ENCODE measurements at regions not wholly inside any gene's neighbourhood (a gene's known extent, or its start where the extent isn't known, plus 50 kb on each side); places are given as distances from the start of the nearest gene placed in this dataset.

DNA sequence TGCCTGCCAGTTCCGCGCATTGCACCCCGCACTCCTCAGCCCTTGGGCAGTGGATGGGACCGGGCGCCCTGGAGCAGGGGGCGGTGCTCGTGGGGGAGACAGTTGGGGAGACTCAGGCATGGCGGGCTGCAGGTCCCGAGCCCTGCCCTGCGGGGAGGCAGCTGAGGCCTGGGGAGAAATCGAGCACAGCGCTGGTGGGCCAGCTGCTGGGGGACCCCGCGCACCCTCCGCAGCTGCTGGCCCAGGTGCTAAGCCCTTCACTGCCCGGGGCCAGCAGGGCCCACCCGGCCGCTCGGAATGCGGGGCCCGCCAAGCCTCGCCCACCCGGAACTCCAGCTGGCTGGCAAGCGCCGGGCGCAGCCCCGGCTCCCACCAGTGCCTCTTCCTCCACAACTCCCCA, 488.8 kb upstream of the CHST9 start:
- Mint-ChIP-seq H3K36me3 (no peaks in the 10 kb centered on the region), H3K27ac (no peak overlapping the region), H3K4me1 (no peaks in the 10 kb centered on the region), H3K4me3 (no peak overlapping the region), H3K9me3 (peaks cover 2 to 4% of the 10 kb centered on the region in 2 donors), H3K27me3 (no peaks in the 10 kb centered on the region)
- DNase-seq: no peak
- no peak for ATAC-seq (replicated peaks)

GRCh38 chr18:27668158-27668557, 483.1 kb upstream of the CHST9 start:
- no peaks in the 10 kb centered on the region for H3K9me3 Mint-ChIP-seq
- no peak for ATAC-seq (replicated peaks)
- H3K4me1 Mint-ChIP-seq: no peaks in the 10 kb centered on the region

GRCh38 chr18:27667064-27667463, 482.0 kb upstream of the CHST9 start:
- Mint-ChIP-seq H3K9me3 (no peaks in the 10 kb centered on the region), H3K4me3 (no peak overlapping the region), H3K27me3 (no peaks in the 10 kb centered on the region), H3K27ac (no peak overlapping the region), H3K4me1 (no peaks in the 10 kb centered on the region), H3K36me3 (no peaks in the 10 kb centered on the region)
- DNase-seq (no peak), ATAC-seq (replicated peaks) (no peak)

More at GRCh38 chr18:27668158-27668557, 483.1 kb upstream of the CHST9 start:
- no peak overlapping the region for H3K27ac Mint-ChIP-seq
- H3K4me3 Mint-ChIP-seq: no peak overlapping the region
- no peak for DNase-seq
- no peaks in the 10 kb centered on the region for H3K36me3 Mint-ChIP-seq
- H3K27me3 Mint-ChIP-seq: no peaks in the 10 kb centered on the region

DNA sequence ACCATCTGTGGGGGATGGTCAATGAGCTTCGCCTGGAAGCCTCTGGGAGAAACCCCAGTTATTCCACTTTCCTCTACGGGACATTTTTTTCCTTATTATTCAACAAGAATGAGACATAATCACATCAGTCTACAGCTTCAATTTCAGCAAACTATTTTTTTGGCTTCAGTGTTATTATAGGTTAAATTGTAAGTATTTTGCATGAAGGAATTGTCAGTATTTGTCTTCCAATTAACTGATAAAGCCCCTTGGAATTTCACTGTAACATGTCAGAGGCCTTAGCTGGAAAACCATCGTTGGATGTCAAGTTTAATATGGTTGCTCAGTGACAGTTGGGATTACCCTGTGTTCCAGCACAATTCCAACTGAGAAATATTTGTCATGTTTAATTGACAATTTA, 480.9 kb upstream of the CHST9 start:
- no peaks in the 10 kb centered on the region for H3K27me3 Mint-ChIP-seq
- H3K9me3 Mint-ChIP-seq: no peaks in the 10 kb centered on the region
- H3K27ac Mint-ChIP-seq: no peak overlapping the region
- no peaks in the 10 kb centered on the region for H3K36me3 Mint-ChIP-seq
- no peaks in the 10 kb centered on the region for H3K4me1 Mint-ChIP-seq
- DNase-seq: no peak
- no peak for ATAC-seq (replicated peaks)
- H3K4me3 Mint-ChIP-seq: no peak overlapping the region

GRCh38 chr18:27665264-27665799, 480.2 kb upstream of the CHST9 start:
- H3K4me1 Mint-ChIP-seq: no peaks in the 10 kb centered on the region
- no peaks in the 10 kb centered on the region for H3K27me3 Mint-ChIP-seq
- no peak overlapping the region for H3K4me3 Mint-ChIP-seq
- DNase-seq (no peak), ATAC-seq (replicated peaks) (no peak)
- H3K36me3 Mint-ChIP-seq: no peaks in the 10 kb centered on the region
- H3K27ac Mint-ChIP-seq: no peak overlapping the region
- no peaks in the 10 kb centered on the region for H3K9me3 Mint-ChIP-seq

DNA sequence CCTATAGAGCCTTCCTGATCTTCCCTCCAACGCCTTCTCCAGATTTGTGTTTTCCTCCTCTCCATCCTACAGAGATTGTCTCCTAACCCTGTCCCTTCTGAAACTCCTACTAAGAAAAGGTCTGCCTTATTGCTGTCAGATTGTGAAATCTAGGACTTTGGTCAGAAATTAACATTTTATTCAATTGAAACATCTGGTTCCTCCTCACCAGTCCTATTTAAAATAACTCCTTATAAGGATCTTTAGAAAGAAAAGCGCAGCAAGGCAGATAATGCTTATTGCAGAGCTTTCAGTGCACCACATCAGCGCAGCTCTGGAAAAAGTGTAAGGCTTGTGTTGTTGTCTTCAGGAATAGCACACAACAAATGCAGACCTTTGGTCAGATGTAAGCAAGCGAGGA, 477.8 kb upstream of the CHST9 start:
- DNase-seq (no peak), ATAC-seq (replicated peaks) (no peak)
- no peaks in the 10 kb centered on the region for H3K4me1 Mint-ChIP-seq
- no peaks in the 10 kb centered on the region for H3K27me3 Mint-ChIP-seq
- H3K36me3 Mint-ChIP-seq: no peaks in the 10 kb centered on the region
- H3K4me3 Mint-ChIP-seq: no peak overlapping the region
- H3K27ac Mint-ChIP-seq: no peak overlapping the region
- H3K9me3 Mint-ChIP-seq: no peaks in the 10 kb centered on the region

GRCh38 chr18:27662537-27662936, 477.4 kb upstream of the CHST9 start:
- DNase-seq (no peak), ATAC-seq (replicated peaks) (no peak)
- Mint-ChIP-seq H3K27me3 (no peaks in the 10 kb centered on the region), H3K27ac (no peak overlapping the region), H3K9me3 (no peaks in the 10 kb centered on the region), H3K4me3 (no peak overlapping the region), H3K36me3 (no peaks in the 10 kb centered on the region), H3K4me1 (no peaks in the 10 kb centered on the region)

DNA sequence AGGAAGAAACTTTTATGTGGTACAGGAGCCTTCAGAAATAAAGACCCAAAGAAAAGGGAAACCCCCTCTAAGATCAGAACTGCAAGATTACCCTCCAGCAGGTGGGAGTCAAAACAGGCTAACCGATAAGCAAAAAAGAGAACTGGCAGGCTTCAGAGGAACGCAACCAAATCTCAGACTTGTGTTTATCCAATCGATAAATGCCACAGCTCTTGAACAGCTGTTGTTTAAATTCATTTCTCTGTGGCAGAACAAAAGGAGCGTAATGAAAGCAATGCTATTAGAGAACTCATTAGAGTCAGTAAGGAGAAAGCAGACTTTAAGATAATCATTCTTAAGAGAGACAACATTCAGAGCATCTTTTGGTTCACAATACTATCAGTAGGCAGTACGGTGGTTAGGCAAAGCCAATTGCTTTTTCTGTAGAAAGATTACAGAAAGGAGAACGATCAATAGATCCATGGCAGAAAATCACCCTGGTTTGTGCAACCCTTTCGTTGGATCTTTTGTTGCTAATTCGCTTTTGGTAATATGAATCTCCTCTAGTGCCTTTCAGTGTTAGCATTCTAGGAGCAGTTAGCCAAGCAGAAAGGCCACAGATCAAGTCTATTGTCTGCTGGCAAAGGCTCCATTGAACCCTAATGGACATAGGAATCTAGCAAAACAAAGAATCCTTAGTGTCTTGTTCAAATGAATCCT, 476.4 kb upstream of the CHST9 start:
- no peaks in the 10 kb centered on the region for H3K36me3 Mint-ChIP-seq
- ATAC-seq (replicated peaks) (no peak), DNase-seq (no peak)
- H3K4me1 Mint-ChIP-seq: no peaks in the 10 kb centered on the region
- no peaks in the 10 kb centered on the region for H3K27me3 Mint-ChIP-seq
- no peak overlapping the region for H3K27ac Mint-ChIP-seq
- no peaks in the 10 kb centered on the region for H3K9me3 Mint-ChIP-seq
- no peak overlapping the region for H3K4me3 Mint-ChIP-seq

DNA sequence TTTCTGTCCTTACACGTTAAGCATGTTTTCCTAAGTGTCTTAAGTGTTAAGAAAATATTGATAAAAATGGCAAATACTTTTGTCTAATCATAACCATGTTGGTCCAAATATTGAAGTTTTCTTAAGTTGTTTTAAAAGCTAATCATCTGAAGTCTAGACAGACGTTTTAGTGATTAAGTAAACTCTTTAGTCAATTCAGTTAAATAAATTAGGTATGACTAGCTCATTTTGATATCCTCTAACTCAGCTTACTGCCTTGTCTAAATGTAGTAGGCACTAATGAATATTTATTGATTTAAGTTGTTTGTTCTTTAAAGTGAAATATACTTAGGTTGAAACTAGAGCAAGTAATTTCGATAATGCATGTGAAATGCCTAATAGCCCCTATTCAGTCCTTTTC, 471.8 kb upstream of the CHST9 start:
- H3K27me3 Mint-ChIP-seq: no peaks in the 10 kb centered on the region
- DNase-seq (no peak), ATAC-seq (replicated peaks) (no peak)
- H3K36me3 Mint-ChIP-seq: no peaks in the 10 kb centered on the region
- no peak overlapping the region for H3K27ac Mint-ChIP-seq
- no peaks in the 10 kb centered on the region for H3K4me1 Mint-ChIP-seq
- no peak overlapping the region for H3K4me3 Mint-ChIP-seq
- H3K9me3 Mint-ChIP-seq: no peaks in the 10 kb centered on the region

GRCh38 chr18:27656167-27656778, 471.2 kb upstream of the CHST9 start:
- DNase-seq (no peak), ATAC-seq (replicated peaks) (no peak)
- Mint-ChIP-seq H3K27ac (no peak overlapping the region), H3K27me3 (no peaks in the 10 kb centered on the region), H3K9me3 (no peaks in the 10 kb centered on the region), H3K4me3 (no peak overlapping the region), H3K4me1 (no peaks in the 10 kb centered on the region), H3K36me3 (no peaks in the 10 kb centered on the region)

GRCh38 chr18:27653247-27653646, 468.1 kb upstream of the CHST9 start:
- Mint-ChIP-seq H3K4me1 (no peaks in the 10 kb centered on the region), H3K9me3 (peaks cover 0 to 2% of the 10 kb centered on the region in 2 donors), H3K27me3 (no peaks in the 10 kb centered on the region), H3K27ac (no peak overlapping the region), H3K4me3 (no peak overlapping the region), H3K36me3 (no peaks in the 10 kb centered on the region)
- ATAC-seq (replicated peaks) (no peak), DNase-seq (no peak)

- ATAC-seq (replicated peaks) (no peak), DNase-seq (no peak)
- H3K27ac Mint-ChIP-seq: no peak overlapping the region
- H3K4me1 Mint-ChIP-seq: no peaks in the 10 kb centered on the region
- H3K9me3 Mint-ChIP-seq: peaks cover 0 to 4% of the 10 kb centered on the region in 2 donors
- H3K27me3 Mint-ChIP-seq: no peaks in the 10 kb centered on the region
- no peaks in the 10 kb centered on the region for H3K36me3 Mint-ChIP-seq
- no peak overlapping the region for H3K4me3 Mint-ChIP-seq
These were observed 467.5 kb upstream of the CHST9 start for GRCh38 chr18:27652480-27653121.

GRCh38 chr18:27649621-27650020, 464.5 kb upstream of the CHST9 start:
- ATAC-seq (replicated peaks): no peak
- DNase-seq: no peak

DNA sequence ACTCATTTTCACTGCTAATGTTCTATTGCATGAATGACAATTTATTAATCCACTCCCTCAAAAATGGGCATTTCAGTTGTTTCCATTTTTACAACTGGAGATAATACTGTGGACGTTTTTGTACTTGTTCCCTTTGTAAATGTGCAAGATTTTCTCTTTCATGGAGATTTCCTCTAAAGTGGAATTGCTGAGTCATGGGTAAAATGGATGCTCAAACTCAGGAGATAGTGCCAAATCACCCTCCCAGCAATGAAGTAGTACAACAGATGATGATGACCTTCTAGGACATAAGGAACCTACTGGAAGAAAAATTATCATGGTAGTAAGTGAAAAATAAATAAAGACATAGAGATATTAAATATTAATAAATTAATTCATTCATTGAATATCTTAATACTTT, 460.8 kb upstream of the CHST9 start:
- H3K9me3 Mint-ChIP-seq: peaks cover 0 to 4% of the 10 kb centered on the region in 2 donors
- ATAC-seq (replicated peaks): no peak
- H3K4me1 Mint-ChIP-seq: no peaks in the 10 kb centered on the region
- no peak overlapping the region for H3K27ac Mint-ChIP-seq
- no peak overlapping the region for H3K4me3 Mint-ChIP-seq
- H3K27me3 Mint-ChIP-seq: no peaks in the 10 kb centered on the region
- DNase-seq: no peak
- no peaks in the 10 kb centered on the region for H3K36me3 Mint-ChIP-seq

More at GRCh38 chr18:27649621-27650020, 464.5 kb upstream of the CHST9 start:
- Mint-ChIP-seq H3K4me1 (no peaks in the 10 kb centered on the region), H3K27ac (no peak overlapping the region), H3K4me3 (no peak overlapping the region), H3K9me3 (peaks cover 0 to 4% of the 10 kb centered on the region in 2 donors), H3K36me3 (no peaks in the 10 kb centered on the region), H3K27me3 (no peaks in the 10 kb centered on the region)

GRCh38 chr18:27636576-27637085, 451.5 kb upstream of the CHST9 start:
- Mint-ChIP-seq H3K9me3 (peaks cover 3 to 4% of the 10 kb centered on the region in 2 donors), H3K27ac (no peak overlapping the region)

More at GRCh38 chr18:27636576-27637085, 451.5 kb upstream of the CHST9 start:
- H3K36me3 Mint-ChIP-seq: no peaks in the 10 kb centered on the region
- H3K27me3 Mint-ChIP-seq: no peaks in the 10 kb centered on the region
- ATAC-seq (replicated peaks) (no peak), DNase-seq (no peak)
- no peak overlapping the region for H3K4me3 Mint-ChIP-seq
- no peaks in the 10 kb centered on the region for H3K4me1 Mint-ChIP-seq
